ENCODE measurements at regions not wholly inside any gene's neighbourhood (a gene's known extent, or its start where the extent isn't known, plus 50 kb on each side); places are given as distances from the start of the nearest gene placed in this dataset.
"Not testable (repeated sequence)": the region's sequence is repeated elsewhere in the genome, so short reads cannot be mapped to it uniquely, and the experiment has no call there.

DNA sequence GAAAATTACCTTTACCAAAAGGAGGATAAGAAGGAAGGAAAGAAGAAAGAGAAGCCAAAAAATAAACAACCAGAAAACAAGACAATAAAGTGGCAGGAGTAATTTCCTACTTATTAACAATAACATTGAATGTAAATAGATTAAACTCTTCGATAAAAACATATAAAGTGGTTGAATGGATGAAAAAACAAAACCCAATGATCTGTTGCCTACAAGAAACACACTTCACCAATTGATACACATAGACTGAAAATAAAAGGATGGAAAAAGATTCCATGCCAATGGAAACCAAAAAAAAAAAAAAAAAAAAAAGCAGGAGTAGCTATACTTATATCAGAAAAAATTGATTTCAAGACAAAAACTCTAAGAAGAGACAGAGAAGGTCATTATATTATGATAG lies 518.9 kb downstream of the BCKDHB start:
- no peak overlapping the region for H3K4me3 ChIP-seq
- H3K36me3 ChIP-seq = no peaks in the 10 kb centered on the region
- H3K9me3 ChIP-seq (replicated peaks) = no peaks in the 10 kb centered on the region
- no peak overlapping the region for H3K27ac ChIP-seq
- no peak for DNase-seq
- no peaks in the 10 kb centered on the region for H3K4me1 ChIP-seq
- no peaks in the 10 kb centered on the region for H3K27me3 ChIP-seq

- Histone ChIP-seq H3K27ac (no peak overlapping the region), H3K9me3 (replicated peaks) (no peaks in the 10 kb centered on the region), H3K27me3 (no peaks in the 10 kb centered on the region), H3K4me1 (no peaks in the 10 kb centered on the region), H3K36me3 (no peaks in the 10 kb centered on the region), H3K4me3 (no peak overlapping the region)
- no peak for DNase-seq
These were observed 516.8 kb downstream of the BCKDHB start for GRCh38 chr6:80623066-80623815.

GRCh38 chr6:80622641-80623040 lies 516.2 kb downstream of the BCKDHB start:
- Histone ChIP-seq H3K36me3 (no peaks in the 10 kb centered on the region), H3K4me3 (no peak overlapping the region), H3K4me1 (no peaks in the 10 kb centered on the region), H3K27ac (no peak overlapping the region), H3K27me3 (no peaks in the 10 kb centered on the region), H3K9me3 (replicated peaks) (no peaks in the 10 kb centered on the region)
- no peak for DNase-seq

- Histone ChIP-seq H3K27ac (no peak overlapping the region), H3K4me1 (no peaks in the 10 kb centered on the region), H3K4me3 (no peak overlapping the region), H3K36me3 (no peaks in the 10 kb centered on the region), H3K27me3 (no peaks in the 10 kb centered on the region), H3K9me3 (replicated peaks) (no peaks in the 10 kb centered on the region)
- no peak for DNase-seq
These were observed 512.5 kb downstream of the BCKDHB start for GRCh38 chr6:80618953-80619352.

- DNase-seq = no peak
- no peaks in the 10 kb centered on the region for H3K36me3 ChIP-seq
- H3K27ac ChIP-seq = no peak overlapping the region
- H3K9me3 ChIP-seq (replicated peaks) = no peaks in the 10 kb centered on the region; the same call in 1 of the 2 replicates
- no peaks in the 10 kb centered on the region for H3K27me3 ChIP-seq
- no peak overlapping the region for H3K4me3 ChIP-seq
- no peaks in the 10 kb centered on the region for H3K4me1 ChIP-seq
These were observed 504.4 kb downstream of the BCKDHB start for GRCh38 chr6:80610846-80611245.

- H3K36me3 ChIP-seq = no peaks in the 10 kb centered on the region
- H3K4me3 ChIP-seq = no peak overlapping the region
- DNase-seq = no peak
- H3K9me3 ChIP-seq (replicated peaks) = no peaks in the 10 kb centered on the region; the same call in 1 of the 2 replicates
- no peaks in the 10 kb centered on the region for H3K4me1 ChIP-seq
- H3K27ac ChIP-seq = no peak overlapping the region
- no peaks in the 10 kb centered on the region for H3K27me3 ChIP-seq
These were observed 502.4 kb downstream of the BCKDHB start for GRCh38 chr6:80608881-80609280.

DNA sequence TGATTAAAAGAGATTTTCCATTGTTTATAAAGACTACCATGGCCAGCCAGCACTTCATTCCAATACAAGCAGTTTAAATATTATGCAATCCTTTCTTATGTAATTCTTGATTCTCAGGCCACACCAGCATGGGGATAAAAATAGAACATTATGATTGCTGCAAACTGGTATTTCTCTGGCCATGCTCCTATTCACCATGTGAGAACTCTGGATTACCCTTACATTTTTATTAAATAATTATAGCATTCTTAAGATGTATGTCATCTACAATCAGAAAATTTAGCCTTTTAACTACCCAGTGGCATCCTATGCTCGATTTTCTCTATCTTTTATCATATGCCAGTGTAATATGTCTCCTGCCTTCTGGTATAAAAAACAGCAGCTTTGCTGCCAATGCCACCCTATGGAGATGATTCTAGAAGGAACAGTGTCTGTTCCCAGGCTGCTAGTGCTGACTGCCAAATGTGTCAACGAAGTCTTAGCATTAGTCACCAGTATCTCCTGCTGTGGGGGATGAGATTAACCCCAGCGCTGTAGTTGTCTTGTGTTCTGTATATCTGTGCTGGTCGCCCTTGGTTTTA lies 501.4 kb downstream of the BCKDHB start:
- DNase-seq = no peak

DNA sequence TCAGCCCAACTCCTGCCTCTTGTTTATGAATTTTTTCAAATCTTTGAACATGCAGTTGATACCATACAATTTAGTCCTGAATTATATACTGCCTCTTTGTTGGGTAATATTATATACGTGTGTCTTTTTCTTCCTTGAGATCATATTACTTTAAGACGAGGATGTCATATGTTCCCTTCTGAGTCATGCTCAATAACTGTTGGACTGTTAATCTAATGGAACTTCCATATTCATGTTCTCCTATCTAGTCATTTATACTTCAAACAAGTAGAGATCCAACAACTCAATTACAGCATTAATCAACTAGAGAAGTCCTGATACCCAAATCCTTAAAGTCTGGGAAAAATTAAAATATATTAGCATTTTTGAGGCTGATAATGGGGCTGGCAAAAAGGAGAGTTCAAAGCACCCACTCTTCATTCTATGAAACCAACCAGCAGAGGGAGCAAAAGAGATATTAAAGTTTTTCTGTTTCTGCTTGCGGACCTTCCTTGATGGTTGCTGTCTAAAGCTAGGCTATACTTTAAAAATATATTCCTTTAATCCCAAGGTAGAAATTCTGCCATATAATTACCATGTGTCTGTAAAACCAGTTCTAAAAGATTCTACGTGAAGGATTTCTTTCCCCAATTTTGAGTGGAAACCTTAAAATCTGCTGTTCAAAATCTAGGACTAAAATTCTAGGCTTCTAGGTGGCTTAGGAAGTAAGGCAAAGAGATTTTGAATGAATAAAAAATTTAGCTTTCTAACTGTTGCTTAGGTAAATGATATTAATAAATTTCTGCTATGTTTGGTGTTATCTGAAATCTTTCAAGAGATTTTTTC lies 498.9 kb downstream of the BCKDHB start:
- Histone ChIP-seq H3K27me3 (no peaks in the 10 kb centered on the region), H3K4me3 (no peak overlapping the region), H3K9me3 (replicated peaks) (no peaks in the 10 kb centered on the region; the same call in 1 of the 2 replicates), H3K36me3 (no peaks in the 10 kb centered on the region), H3K27ac (no peak overlapping the region), H3K4me1 (no peaks in the 10 kb centered on the region)
- DNase-seq = peak in 1 of 2 experiments; percentile 66

More for the DNA sequence above, 501.4 kb downstream of the BCKDHB start:
- H3K36me3 ChIP-seq = no peaks in the 10 kb centered on the region
- H3K4me1 ChIP-seq = no peaks in the 10 kb centered on the region
- no peaks in the 10 kb centered on the region; the same call in 1 of the 2 replicates for H3K9me3 ChIP-seq (replicated peaks)
- no peaks in the 10 kb centered on the region for H3K27me3 ChIP-seq
- H3K4me3 ChIP-seq = no peak overlapping the region
- H3K27ac ChIP-seq = no peak overlapping the region

DNA sequence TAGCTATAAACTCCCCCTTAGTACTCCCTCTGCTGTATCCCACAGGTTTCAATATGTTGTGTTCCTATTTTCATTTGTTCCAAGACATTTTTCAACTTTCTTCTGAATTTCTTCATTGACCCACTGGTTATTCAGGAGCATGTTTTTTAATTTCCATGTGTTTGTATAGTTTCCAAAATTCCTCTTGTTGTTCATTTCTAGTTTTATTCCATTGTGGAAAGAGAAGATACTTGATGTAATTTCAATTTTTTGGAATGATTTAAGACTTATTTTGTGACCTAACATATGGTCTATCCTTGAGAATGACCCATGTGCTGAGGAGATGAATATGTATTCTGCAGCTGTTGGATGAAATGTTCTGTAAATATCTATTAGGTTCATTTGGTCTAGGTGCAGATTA lies 497.2 kb downstream of the BCKDHB start:
- Histone ChIP-seq H3K4me3 (no peak overlapping the region), H3K27ac (no peak overlapping the region), H3K9me3 (replicated peaks) (no peaks in the 10 kb centered on the region), H3K36me3 (no peaks in the 10 kb centered on the region), H3K27me3 (no peaks in the 10 kb centered on the region), H3K4me1 (no peaks in the 10 kb centered on the region)
- DNase-seq = no peak

DNA sequence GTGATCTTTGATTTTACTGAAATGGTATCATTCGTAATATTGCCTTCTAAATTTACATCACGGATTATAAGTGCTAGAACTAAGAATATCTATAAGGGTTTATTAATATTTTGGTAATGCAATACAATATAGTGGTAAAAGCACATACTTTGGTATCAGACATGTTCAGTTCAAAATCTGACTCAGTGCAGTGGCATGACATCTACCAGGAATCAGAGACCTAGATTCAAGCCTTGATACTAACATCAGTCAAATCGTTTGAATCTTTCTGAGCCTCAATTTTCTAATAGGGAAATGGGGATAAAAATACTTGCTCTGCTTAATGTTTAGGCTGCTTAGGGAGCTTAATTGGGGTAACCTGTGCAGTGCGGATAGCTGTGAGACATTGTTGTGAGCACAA lies 488.0 kb downstream of the BCKDHB start:
- H3K27me3 ChIP-seq = no peaks in the 10 kb centered on the region
- no peaks in the 10 kb centered on the region for H3K4me1 ChIP-seq
- no peak overlapping the region for H3K27ac ChIP-seq
- DNase-seq = no peak
- H3K9me3 ChIP-seq (replicated peaks) = no peaks in the 10 kb centered on the region
- H3K4me3 ChIP-seq = no peak overlapping the region
- H3K36me3 ChIP-seq = no peaks in the 10 kb centered on the region

DNA sequence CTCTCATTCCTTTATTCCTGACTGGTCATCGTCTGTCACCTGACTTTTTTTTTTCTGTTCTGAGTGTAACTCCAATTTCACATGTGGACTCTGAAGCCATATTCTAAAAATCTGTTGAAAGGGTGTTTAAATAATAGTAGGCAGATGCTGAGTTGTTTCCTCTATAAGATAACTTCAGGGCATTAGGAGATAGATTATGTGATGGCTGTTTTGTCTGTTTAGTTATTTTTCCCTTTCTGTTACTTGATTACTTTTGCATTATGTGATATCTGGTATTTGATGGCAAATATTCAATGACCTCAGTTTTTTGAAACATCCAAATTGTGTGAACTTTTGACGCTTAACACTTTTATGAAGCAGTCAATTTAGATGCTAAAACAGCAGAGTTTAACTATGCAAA lies 486.0 kb downstream of the BCKDHB start:
- DNase-seq = no peak
- no peaks in the 10 kb centered on the region for H3K4me1 ChIP-seq
- no peaks in the 10 kb centered on the region for H3K36me3 ChIP-seq
- no peaks in the 10 kb centered on the region for H3K9me3 ChIP-seq (replicated peaks)
- no peak overlapping the region for H3K4me3 ChIP-seq
- H3K27me3 ChIP-seq = no peaks in the 10 kb centered on the region
- no peak overlapping the region for H3K27ac ChIP-seq

- no peaks in the 10 kb centered on the region for H3K9me3 ChIP-seq (replicated peaks)
- no peak overlapping the region for H3K4me3 ChIP-seq
- H3K36me3 ChIP-seq = no peaks in the 10 kb centered on the region
- H3K4me1 ChIP-seq = no peaks in the 10 kb centered on the region
- no peaks in the 10 kb centered on the region for H3K27me3 ChIP-seq
- no peak overlapping the region for H3K27ac ChIP-seq
- DNase-seq = no peak
These were observed 479.8 kb downstream of the BCKDHB start for GRCh38 chr6:80586242-80586641.

DNA sequence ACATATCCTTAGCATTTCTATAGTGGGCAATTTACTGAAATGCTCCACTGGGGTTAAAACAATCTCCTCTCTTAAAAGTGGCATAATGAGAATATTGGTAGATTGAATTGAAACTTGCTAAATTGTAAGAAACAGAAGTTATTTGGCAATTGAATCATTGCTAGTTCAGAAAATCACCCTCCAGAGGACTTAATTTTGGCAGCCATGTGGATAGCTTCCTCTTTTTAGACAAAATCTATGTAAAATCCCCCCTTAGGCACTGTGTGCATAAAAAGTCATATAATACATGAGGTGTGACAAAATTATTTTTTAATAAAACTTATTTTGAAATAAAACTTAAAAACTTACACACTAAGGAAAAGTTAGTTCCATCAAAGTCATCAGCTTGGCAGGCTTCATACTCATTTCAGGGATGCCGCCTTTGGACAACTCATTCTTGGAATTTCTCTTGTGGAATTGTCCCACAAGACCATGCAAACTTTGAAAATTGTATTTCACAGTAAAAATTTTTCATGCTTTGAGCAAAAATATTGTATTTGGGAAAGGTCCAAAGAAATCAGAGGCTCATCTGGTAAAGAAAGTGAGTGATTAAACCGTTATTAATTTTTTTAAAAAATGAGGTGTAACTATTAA lies 473.0 kb downstream of the BCKDHB start:
- Histone ChIP-seq H3K27ac (no peak overlapping the region), H3K36me3 (no peaks in the 10 kb centered on the region), H3K27me3 (no peaks in the 10 kb centered on the region), H3K9me3 (replicated peaks) (no peaks in the 10 kb centered on the region), H3K4me3 (no peak overlapping the region), H3K4me1 (no peaks in the 10 kb centered on the region)
- DNase-seq = no peak

DNA sequence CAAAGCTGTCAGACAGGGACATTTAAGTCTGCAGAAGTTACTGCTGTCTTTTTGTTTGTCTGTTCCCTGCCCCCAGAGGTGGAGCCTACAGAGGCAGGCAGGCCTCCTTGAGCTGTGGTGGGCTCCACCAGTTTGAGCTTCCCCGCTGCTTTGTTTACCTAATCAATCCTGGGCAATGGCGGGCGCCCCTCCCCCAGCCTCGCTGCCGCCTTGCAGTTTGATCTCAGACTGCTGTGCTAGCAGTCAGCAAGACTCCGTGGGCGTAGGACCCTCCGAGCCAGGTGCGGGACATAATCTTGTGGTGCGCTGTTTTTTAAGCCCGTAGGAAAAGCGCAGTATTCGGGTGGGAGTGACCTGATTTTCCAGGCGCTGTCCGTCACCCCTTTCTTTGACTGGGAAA lies 466.8 kb downstream of the BCKDHB start:
- not testable (repeated sequence) for H3K9me3 ChIP-seq (replicated peaks); DNase-seq; H3K4me1 ChIP-seq; H3K36me3 ChIP-seq; H3K4me3 ChIP-seq; H3K27ac ChIP-seq; H3K27me3 ChIP-seq

GRCh38 chr6:80566361-80566760 lies 459.9 kb downstream of the BCKDHB start:
- Histone ChIP-seq H3K9me3 (replicated peaks) (no peaks in the 10 kb centered on the region), H3K27ac (no peak overlapping the region), H3K36me3 (no peaks in the 10 kb centered on the region), H3K4me3 (no peak overlapping the region), H3K4me1 (no peaks in the 10 kb centered on the region), H3K27me3 (no peaks in the 10 kb centered on the region)
- DNase-seq = no peak
